Medulla oblongata (tissue), 1 donor: ENCODE measurements at regions not wholly inside any gene's neighbourhood (a gene's known extent, or its start where the extent isn't known, plus 50 kb on each side); places are given as distances from the start of the nearest gene placed in this dataset.

ENCODE experiments used
- DNase-seq: peaks from one replicate; pipeline ENCODE4 v3.0.0-alpha.2; 2015; ENCODE audit errors: extremely low spot score

GRCh38 chr18:61756244-61756643 lies 136.6 kb downstream of the RNF152 start:
- DNase-seq, result no peak

DNA sequence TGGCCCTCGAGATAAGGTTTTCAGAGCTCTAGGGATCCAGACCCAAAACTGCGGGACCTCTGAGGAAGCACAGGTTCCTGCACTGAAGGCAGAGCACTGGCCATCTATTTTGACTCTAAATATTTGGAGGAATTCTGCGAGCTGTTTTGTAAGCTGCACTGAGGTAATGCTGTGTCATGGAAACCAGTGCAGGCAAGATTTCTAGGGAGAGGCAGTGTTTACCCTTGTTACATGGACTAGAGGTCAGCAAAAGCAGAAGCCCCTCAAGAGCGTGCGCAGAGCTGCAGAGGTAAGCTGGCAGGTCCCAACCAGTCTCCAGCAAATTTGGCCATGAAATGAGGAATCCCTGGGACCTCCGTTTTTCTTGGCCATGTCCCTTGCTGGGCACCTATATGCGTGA lies 137.3 kb downstream of the RNF152 start:
- no peak for DNase-seq

- DNase-seq, result no peak
Observed at GRCh38 chr18:61754039-61754583, 138.7 kb downstream of the RNF152 start.

- DNase-seq, result no peak
Observed at GRCh38 chr18:61753373-61753772, 139.4 kb downstream of the RNF152 start.

DNA sequence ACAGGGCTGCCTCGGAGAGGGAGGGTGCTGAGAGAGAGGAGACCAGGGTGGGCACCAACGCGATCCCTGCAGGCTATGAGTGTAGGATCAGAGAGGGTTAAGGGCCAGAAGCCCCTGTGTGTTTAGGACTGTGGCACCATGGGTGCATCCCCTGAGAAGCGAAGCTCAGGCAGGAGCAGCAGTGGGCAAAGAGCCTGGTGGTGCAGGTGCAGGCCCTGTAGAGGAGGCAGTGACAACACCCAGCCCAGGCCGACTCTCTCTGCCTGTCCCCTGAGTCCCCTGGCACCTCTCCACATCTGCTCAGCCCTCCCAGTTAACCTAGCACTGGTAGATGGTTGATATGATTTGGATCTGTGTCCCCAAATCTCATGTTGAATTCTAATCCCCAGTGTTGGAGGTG lies 139.8 kb downstream of the RNF152 start:
- DNase-seq, result no peak

- DNase-seq, result no peak
Observed at GRCh38 chr18:61750840-61751668, 141.8 kb downstream of the RNF152 start.

DNA sequence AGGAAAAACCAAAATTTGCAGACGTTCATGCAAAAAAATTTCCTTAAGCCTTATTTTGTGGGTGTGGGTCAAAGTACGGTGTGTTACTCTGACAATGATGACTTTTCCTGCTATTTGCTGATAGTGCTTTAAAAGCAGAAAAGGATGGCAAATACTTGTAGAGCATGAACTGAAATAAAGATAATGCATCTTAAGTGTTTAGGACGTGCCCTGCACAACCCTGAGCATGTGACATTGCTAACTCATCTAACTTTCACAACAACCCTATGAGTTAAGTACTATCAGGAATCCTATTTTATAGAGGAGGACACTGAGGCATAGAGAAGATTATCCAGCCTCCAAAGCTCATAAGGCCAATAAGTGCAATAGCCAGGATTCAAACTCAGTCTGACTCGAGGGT lies 143.3 kb downstream of the RNF152 start:
- DNase-seq, result no peak

- no peak for DNase-seq
Observed at GRCh38 chr18:61749031-61749430, 143.8 kb downstream of the RNF152 start.

GRCh38 chr18:61748004-61748403 lies 144.8 kb downstream of the RNF152 start:
- no peak for DNase-seq

- no peak for DNase-seq
Observed at GRCh38 chr18:61743775-61744531, 148.9 kb downstream of the RNF152 start.

DNA sequence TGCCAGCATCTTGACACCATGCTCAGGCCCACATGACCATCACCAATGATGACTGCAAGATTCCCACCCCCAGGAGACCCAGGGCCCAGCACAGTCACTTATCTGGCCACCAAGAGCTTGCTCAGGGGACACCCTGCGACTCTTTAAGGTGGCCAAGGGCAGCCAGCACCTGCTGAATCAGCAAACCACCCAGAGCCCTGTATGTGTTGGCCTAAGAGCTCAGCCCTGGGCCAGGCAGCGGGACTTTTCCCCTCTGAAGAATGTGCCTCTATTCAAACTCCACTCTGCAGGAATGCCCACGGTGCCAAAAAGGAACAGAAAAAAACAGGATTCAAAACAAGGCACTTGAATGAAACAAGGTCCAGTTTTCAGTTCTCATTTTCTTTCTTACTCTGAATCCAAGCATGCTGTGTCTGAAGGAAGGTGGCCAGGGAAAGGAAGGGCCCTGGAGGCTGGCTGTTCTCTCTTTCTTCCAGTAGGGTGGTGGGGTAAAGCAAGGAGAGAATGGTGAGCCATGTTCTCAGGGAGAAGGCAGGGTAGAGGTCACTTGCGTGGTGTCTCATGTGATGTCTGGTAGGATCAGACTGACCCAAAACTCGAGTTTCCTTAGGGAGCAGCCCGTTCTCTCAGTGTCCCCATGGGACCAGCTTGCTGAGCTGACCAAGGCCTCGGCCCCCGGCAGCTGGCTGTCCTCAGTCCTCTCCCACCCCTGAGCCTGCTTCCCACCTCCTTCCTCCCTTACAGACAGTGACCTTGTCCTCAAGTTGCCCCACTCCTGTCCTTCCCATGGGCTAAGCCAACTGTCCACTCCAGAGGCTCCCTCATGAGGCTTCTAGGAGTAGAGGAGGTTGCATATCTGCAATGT lies 150.0 kb downstream of the RNF152 start:
- peak; percentile 57 for DNase-seq

- DNase-seq, result no peak
Observed at GRCh38 chr18:61741881-61742454, 150.8 kb downstream of the RNF152 start.

DNA sequence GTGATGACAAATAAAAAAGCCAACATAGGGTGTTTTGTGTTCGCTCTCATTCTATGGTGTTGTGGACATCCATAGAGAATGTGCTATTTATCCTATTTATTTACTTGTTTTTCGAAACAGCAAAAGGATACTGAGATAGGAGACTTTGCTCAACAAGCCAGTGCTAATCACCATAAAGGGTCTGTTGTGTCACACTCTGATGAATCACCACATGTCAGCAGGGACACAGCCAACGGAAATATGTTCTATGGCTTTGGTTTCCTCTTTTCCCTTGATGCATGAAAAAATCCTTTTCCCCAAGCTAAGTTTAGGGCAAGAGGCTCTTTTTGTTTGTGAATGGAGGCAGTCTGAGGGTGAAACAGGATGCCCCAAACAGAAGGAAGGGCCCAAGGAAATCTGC lies 154.3 kb downstream of the RNF152 start:
- DNase-seq, result no peak

DNA sequence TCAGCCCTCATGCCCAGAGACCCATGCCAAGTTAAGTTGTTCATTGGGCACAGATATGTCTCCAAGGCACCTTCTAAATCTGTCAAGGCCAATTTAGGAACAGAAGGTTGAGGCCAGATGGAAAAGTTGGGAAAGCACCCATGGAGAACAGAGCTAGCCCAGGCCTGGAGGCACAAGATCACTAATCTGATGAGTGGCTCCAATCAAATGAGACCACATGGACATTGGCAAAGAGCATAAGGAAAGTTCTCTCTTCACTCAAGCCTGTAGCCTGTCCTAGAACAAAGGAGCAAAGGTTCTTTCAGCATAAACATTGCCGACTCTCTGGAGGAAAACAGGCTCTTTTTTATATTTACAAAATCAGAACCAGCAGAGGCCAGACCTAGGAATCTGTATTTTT lies 154.8 kb downstream of the RNF152 start:
- no peak for DNase-seq

GRCh38 chr18:61736133-61736532 lies 156.7 kb downstream of the RNF152 start:
- no peak for DNase-seq

DNA sequence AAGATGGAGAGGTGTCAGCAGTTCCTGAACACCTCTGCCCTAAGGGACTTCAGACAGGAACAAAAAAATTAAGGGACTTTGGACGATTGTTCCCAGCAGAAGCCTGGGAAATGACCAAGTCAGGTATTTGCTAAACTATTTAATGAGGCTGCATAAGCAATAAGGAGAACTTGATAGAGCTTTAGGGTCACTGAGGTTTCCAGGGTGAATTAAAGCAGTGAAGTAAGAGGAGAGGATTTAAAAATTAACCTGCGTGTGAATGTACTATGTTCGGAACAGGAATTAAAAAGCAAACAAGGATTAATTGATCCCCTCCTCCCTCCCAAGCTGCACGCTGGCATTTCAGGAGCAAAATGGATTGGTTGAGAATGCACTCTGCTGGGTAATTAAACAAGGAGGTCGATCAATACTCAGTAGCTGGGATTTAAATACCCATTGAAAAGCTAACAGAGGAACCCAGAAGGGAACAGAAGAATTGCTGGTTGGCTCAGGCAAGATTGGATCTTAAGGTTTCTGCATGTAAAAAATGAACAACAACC lies 157.2 kb downstream of the RNF152 start:
- no peak for DNase-seq

DNA sequence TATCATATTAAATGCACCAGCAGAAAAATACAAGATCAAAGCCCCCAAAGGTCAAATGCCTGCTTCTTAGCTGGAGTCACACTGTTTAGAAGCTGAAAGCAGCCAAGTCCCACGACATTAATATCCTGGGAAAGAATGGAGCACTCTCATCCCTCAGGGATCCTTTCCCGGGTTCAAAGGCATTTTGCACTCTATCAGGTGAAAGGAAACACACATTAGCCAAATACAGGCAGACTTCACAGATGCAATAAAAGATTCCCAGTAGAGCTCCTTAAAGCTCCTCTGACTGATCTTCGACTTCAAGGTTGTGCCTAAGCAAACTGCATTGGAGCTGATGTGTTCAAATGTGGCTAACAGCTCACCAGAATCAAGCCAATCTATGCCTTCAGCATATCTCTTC lies 158.4 kb downstream of the RNF152 start:
- DNase-seq, result no peak

DNA sequence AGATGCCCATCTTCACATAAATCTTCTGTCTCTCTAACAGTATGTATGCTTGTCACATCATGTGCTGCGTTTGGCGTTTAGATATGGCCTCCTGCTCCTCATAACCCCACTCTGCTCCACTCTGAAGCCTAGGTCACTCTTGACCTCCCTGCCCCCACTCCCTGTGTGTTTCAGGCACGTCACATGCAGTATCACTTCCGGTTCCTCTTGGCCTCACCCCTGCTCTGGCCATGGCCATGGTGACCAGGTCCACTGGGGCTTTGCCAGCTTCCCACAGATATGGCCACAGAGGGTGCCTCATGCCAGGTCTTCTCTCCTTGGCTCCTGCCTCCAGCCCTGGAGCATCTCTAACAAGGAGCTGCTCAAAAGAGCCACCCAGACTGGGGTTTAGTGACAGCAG lies 160.0 kb downstream of the RNF152 start:
- DNase-seq, result no peak

DNA sequence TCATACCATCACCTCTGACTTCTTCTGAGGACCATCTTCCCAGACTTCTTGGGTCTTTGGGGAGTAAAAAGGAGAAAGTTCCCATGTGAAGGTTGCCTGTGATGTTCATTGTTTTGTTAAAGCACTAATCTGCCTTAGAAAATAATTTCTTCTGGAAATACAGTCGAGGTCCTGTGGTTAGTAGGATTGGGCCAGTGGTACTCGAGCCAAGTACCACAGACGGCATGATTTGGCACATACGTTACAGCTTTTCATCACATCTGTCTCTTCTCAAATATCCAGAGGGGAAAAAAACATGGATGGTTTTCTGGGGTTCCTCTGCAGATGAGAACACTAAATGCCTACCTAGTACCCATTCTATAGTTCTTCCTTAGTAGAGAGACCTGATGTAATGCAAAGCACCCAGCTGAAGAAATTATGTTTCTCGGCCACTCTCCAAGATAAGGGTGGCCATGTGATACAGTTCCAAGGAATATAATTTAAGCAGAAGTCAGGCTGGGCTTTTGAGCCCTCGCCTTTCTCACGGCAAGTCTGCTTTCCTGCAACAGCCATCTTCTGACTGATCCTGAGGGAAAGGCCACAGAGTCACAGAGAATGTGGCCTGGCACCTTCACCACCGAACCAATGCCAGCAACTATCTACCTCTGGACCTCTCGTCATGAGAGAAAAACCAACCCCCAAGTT lies 161.0 kb downstream of the RNF152 start:
- DNase-seq, result no peak

GRCh38 chr18:61731178-61731577 lies 161.6 kb downstream of the RNF152 start:
- DNase-seq, result no peak

- no peak for DNase-seq
Observed at GRCh38 chr18:61729322-61729721, 163.5 kb downstream of the RNF152 start.
